Fibroblast of the aortic adventitia (primary cell): ENCODE measurements at regions not wholly inside any gene's neighbourhood (a gene's known extent, or its start where the extent isn't known, plus 50 kb on each side); places are given as distances from the start of the nearest gene placed in this dataset.

Experiments used
- DNase-seq: peaks from one replicate; pipeline ENCODE4 v3.0.0-alpha.2; 2010; ENCODE audit warnings: low read depth
- H3K4me3 ChIP-seq: 2 replicates; pipeline ENCODE4 v1.5.1; 2011; ENCODE audit warnings: low read depth, mild to moderate bottlenecking, control low read depth, low read length, moderate library complexity
- CTCF ChIP-seq: IDR thresholded peaks from 2 replicates; pipeline ENCODE4 v1.5.1; 2011; ENCODE audit warnings: mild to moderate bottlenecking, low read length, control low read depth, inconsistent platforms; ENCODE audit not compliant: insufficient read depth

- TF ChIP-seq CTCF: no peak
- no peak for DNase-seq
- H3K4me3 ChIP-seq: no peak overlapping the region
These were observed 141.4 kb downstream of the LSMEM1 start for GRCh38 chr7:112622159-112622715.

DNA sequence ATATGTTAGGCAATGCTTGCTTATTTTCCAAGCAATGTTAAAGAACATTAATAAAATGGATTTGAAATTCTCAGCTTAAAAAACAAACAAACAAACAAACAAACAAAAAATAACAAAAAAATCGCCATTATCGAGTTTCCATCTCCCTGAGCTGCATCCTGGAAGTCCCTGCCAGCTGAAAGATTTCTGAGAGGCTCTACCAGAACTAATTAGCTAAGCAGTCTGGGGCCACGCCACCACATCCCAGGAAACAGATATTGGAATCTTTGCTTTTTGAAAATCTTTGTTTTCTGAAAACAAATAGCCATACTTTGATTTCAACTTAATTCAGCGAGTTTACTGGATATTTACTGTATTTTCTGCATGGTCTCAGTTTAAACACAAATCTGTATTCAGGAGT lies 143.6 kb downstream of the LSMEM1 start:
- H3K4me3 ChIP-seq: no peak overlapping the region
- no peak for DNase-seq
- no peak for TF ChIP-seq CTCF

GRCh38 chr7:112630565-112630964 lies 149.8 kb downstream of the LSMEM1 start:
- DNase-seq: peak; percentile 6
- no peak overlapping the region for H3K4me3 ChIP-seq
- no peak for TF ChIP-seq CTCF

DNA sequence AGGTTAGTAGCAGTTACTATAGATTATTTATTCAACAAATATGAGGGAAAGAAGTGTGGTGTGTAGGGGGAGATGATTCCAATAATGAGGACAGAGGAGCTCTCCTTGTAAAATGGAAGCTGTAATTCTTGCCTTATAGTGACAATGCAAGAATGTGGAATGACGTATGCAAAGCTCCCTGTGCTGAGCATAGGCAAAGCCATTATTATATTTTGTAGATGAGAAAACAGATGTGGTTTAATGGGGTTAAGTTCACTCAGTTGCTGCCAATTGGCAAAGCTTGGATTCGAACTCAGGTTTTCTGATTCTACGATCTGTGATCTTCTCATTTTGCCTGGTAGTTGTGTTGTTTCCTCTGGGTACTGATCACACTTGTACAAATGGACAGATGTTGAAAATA lies 153.3 kb downstream of the LSMEM1 start:
- no peak for DNase-seq
- H3K4me3 ChIP-seq: no peak overlapping the region
- TF ChIP-seq CTCF: no peak

GRCh38 chr7:112635742-112636141 lies 154.5 kb downstream of the TMEM168 start:
- H3K4me3 ChIP-seq: no peak overlapping the region
- DNase-seq: no peak
- no peak for TF ChIP-seq CTCF

DNA sequence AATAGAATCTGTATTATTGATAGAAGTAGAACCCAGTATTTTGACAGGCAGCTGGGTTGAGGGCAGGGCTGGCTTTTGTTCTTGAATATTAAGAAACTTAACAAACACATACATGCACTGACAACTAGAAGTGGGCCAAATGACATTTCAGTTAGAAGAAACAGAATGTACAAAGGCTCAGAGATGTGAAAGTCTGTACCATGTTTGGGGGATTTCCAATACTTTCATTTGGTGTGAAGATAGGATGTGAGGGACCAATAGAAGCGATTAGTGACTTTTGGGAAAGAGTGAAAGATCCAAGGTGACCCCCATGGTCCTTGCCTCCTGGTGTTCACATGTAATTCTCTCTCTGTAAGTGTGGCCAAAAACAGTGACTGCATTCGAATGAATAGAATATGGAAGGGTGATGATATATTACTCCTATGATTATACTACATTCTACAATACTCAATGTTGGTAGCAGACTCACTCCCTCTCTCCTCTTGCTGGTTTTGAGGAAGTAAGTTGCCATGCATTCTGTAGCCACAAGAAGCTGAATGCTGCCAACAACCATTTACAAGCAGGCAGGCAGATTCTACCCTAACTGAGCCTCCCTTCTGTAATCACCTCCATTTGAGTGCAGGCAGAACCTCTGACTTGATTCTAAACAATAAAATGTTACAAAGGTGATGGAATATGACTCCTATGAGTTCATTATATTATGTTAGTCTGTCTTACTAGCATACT lies 151.4 kb downstream of the TMEM168 start:
- DNase-seq: no peak
- no peak overlapping the region for H3K4me3 ChIP-seq
- TF ChIP-seq CTCF: no peak
